ENCODE measurements at regions not wholly inside any gene's neighbourhood (a gene's known extent, or its start where the extent isn't known, plus 50 kb on each side); places are given as distances from the start of the nearest gene placed in this dataset.

DNA sequence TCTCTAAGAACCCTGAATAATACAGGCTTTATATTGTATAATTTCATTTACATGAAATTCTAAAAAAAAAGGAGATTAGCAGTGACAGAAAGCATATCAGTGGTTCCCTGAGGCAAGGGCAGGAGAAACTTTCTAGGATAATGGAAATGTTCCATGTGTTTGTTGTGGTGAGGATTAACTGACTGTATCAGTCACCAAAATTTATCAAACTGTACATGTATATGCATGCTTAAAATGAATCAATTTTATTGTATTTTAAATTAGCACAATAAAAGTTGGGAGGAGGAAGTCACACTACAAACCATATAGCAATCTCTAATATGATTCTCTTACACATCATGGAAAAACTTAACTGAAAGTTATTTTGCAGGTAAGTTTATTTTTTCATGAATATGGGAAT, 396.8 kb downstream of the EFNB2 start:
- TF ChIP-seq, protein P1, sequence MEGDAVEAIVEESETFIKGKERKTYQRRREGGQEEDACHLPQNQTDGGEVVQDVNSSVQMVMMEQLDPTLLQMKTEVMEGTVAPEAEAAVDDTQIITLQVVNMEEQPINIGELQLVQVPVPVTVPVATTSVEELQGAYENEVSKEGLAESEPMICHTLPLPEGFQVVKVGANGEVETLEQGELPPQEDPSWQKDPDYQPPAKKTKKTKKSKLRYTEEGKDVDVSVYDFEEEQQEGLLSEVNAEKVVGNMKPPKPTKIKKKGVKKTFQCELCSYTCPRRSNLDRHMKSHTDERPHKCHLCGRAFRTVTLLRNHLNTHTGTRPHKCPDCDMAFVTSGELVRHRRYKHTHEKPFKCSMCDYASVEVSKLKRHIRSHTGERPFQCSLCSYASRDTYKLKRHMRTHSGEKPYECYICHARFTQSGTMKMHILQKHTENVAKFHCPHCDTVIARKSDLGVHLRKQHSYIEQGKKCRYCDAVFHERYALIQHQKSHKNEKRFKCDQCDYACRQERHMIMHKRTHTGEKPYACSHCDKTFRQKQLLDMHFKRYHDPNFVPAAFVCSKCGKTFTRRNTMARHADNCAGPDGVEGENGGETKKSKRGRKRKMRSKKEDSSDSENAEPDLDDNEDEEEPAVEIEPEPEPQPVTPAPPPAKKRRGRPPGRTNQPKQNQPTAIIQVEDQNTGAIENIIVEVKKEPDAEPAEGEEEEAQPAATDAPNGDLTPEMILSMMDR (IDR thresholded peaks at IDR 0.05; ENCODE audit: low read depth, low read length) = no peak
- TF ChIP-seq EZH2phosphoT487 (IDR thresholded peaks at IDR 0.05; ENCODE audit: low read depth) = no peak

All from OCI-LY3 (cell line).